Activated B cell treated with CpG ODN at 0.5 μM for 24 hours (primary cell): ENCODE measurements at regions not wholly inside any gene's neighbourhood (a gene's known extent, or its start where the extent isn't known, plus 50 kb on each side); places are given as distances from the start of the nearest gene placed in this dataset.

ENCODE experiments used
- ATAC-seq: fragments of 200-7000 bp; cut with Tn5 transposase; one replicate; pipeline ENCODE4 v1.10.0; 2021; ENCODE audit warnings: low read depth, mild to moderate bottlenecking, moderate library complexity
- CTCF ChIA-PET: fragments of 350-600 bp; sonication (Branson Sonifier 250); formaldehyde crosslinking; loops from one replicate; lab custom pipeline; 2021; ENCODE audit warnings: antibody characterized with exemption; lab: Charles Lee
- POLR2A ChIA-PET: fragments of 350-600 bp; sonication (Branson Sonifier 250); formaldehyde crosslinking; loops from one replicate; lab custom pipeline; 2021; ENCODE audit warnings: antibody characterized with exemption; lab: Charles Lee
- DNase-seq: peaks from one replicate; pipeline ENCODE4 v3.0.0; 2022
- H3K27ac Mint-ChIP-seq: one replicate; pipeline ENCODE4 v1.8.0; 2020; ENCODE audit warnings: mixed read lengths
- H3K27me3 Mint-ChIP-seq: one replicate; pipeline ENCODE4 v1.8.0; 2021; ENCODE audit warnings: mixed read lengths
- H3K36me3 Mint-ChIP-seq: one replicate; pipeline ENCODE4 v1.8.0; 2021; ENCODE audit warnings: low read depth, mixed read lengths
- H3K4me1 Mint-ChIP-seq: one replicate; pipeline ENCODE4 v1.8.0; 2021; ENCODE audit warnings: mixed read lengths
- H3K4me3 Mint-ChIP-seq: one replicate; pipeline ENCODE4 v1.8.0; 2020; ENCODE audit warnings: mild to moderate bottlenecking, mixed read lengths
- H3K9me3 Mint-ChIP-seq: one replicate; pipeline ENCODE4 v1.8.0; 2020; ENCODE audit warnings: mixed read lengths
- CTCF ChIP-seq: fragments of 200-600 bp; IDR thresholded peaks from one replicate; pipeline ENCODE4 v1.8.0; 2022; ENCODE audit warnings: antibody characterized with exemption, mild to moderate bottlenecking
- intact Hi-C: fragments of 100-400 bp; cut with micrococcal nuclease; formaldehyde crosslinking; loops from one replicate; pipeline ENCODE4 v1.15.1; 2024

DNA sequence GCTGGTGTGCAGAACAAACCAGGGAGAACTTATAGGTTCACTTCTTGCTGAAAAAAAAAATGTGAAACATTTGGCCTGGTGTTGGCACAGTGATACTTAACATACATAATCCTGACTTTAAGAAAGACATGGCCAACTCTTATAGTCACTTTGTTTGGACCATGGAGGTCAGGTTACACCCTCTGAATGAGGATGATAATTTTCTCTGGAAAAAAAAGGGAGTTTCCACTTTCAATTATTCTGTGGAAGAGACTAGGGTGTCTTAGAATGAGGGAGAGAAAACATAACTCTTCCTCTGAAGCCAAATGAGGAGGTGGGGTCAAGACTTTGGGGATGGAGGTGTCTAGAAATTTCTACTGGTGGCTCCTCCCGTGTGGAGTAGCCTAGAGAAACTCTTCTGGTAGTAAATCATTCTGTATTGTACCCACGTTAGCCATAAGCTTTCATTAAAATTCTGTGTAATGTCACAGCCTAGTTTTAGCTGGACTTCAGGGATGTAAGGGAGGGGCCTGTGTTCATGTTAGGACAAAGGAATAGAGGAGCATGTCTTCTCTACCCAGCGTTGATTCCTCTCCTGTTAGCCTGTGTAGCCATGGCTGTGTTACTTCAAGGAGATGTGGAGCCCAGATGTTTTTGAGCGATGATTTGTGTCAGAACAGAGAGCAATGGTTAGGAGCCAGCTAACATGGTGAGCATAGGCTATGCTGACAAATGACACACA, 328.3 kb downstream of the GPAT3 start:
- Mint-ChIP-seq H3K27ac (no peak overlapping the region), H3K36me3 (no peaks in the 10 kb centered on the region), H3K4me1 (no peaks in the 10 kb centered on the region), H3K4me3 (no peak overlapping the region), H3K9me3 (no peaks in the 10 kb centered on the region), H3K27me3 (no peaks in the 10 kb centered on the region)
- TF ChIP-seq CTCF = no peak
- ChIA-PET CTCF (no interaction called here), POLR2A (no interaction called here)
- ATAC-seq = no peak
- intact Hi-C loops = no loop called here
- no peak for DNase-seq

GRCh38 chr4:83862471-83862870, 326.6 kb downstream of the GPAT3 start:
- DNase-seq (no peak), ATAC-seq (no peak)
- intact Hi-C loops = no loop called here
- ChIA-PET POLR2A (no interaction called here), CTCF (no interaction called here)
- no peak overlapping the region for H3K4me3 Mint-ChIP-seq
- H3K36me3 Mint-ChIP-seq = no peaks in the 10 kb centered on the region
- no peaks in the 10 kb centered on the region for H3K4me1 Mint-ChIP-seq
- H3K9me3 Mint-ChIP-seq = no peaks in the 10 kb centered on the region
- H3K27me3 Mint-ChIP-seq = no peaks in the 10 kb centered on the region
- TF ChIP-seq CTCF = no peak
- no peak overlapping the region for H3K27ac Mint-ChIP-seq

GRCh38 chr4:83860200-83860599, 324.3 kb downstream of the GPAT3 start:
- Mint-ChIP-seq H3K4me1 (no peaks in the 10 kb centered on the region), H3K27me3 (no peaks in the 10 kb centered on the region), H3K36me3 (no peaks in the 10 kb centered on the region), H3K4me3 (no peak overlapping the region), H3K9me3 (no peaks in the 10 kb centered on the region), H3K27ac (no peak overlapping the region)
- DNase-seq = no peak
- ATAC-seq = no peak
- POLR2A ChIA-PET = no interaction called here
- CTCF ChIA-PET = no interaction called here
- no peak for TF ChIP-seq CTCF
- intact Hi-C loops = no loop called here

DNA sequence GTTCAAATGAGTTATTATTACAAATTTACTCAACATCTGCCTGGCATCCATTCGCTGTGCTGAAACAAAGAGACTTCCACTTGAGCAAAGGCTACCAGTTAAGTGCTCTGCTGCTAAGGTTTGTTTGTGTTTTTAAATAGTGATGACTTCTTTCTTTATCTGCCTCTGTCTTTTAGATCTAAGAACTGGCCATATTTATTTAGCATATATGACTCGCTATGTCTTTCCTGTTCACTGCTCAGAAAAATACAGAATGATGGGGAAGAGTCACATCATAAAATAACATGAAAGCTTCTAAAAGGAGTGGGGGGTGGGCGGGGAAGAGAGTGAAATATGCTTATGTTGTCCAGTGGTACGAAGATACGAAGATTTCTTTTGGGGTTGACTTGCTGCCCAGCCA, 322.2 kb downstream of the GPAT3 start:
- Mint-ChIP-seq H3K9me3 (no peaks in the 10 kb centered on the region), H3K36me3 (no peaks in the 10 kb centered on the region), H3K27ac (no peak overlapping the region), H3K27me3 (no peaks in the 10 kb centered on the region), H3K4me1 (no peaks in the 10 kb centered on the region), H3K4me3 (no peak overlapping the region)
- ChIA-PET CTCF (no interaction called here), POLR2A (no interaction called here)
- intact Hi-C loops = no loop called here
- TF ChIP-seq CTCF = no peak
- DNase-seq = no peak
- ATAC-seq = no peak

- intact Hi-C loops = no loop called here
- Mint-ChIP-seq H3K9me3 (no peaks in the 10 kb centered on the region), H3K36me3 (no peaks in the 10 kb centered on the region), H3K4me1 (no peaks in the 10 kb centered on the region), H3K4me3 (no peak overlapping the region), H3K27ac (no peak overlapping the region), H3K27me3 (no peaks in the 10 kb centered on the region)
- POLR2A ChIA-PET = no interaction called here
- ATAC-seq = no peak
- DNase-seq = no peak
- CTCF ChIA-PET = no interaction called here
- no peak for TF ChIP-seq CTCF
Measured at GRCh38 chr4:83855044-83855443, 319.1 kb downstream of the GPAT3 start.
